HepG2 (cell line): ENCODE measurements at regions not wholly inside any gene's neighbourhood (a gene's known extent, or its start where the extent isn't known, plus 50 kb on each side); places are given as distances from the start of the nearest gene placed in this dataset.

Source experiments
- ATAC-seq: fragments of 200-7000 bp; cut with Tn5 transposase; 3 replicates; pipeline ENCODE4 v1.9.1; 2020; ENCODE audit warnings: mild to moderate bottlenecking, moderate library complexity
- BruUV-seq: library from RNA; stranded (reverse); fragments of 400-500 nt; replicated peaks from 2 replicates; lab custom pipeline; 2021; lab: Mats Ljungman, UMichigan
- CTCF ChIA-PET: fragments of 300-600 bp; formaldehyde crosslinking; extraction: SDS; loops from one replicate; lab custom pipeline; 2021; ENCODE audit warnings: low total read pairs, inconsistent platforms, low intra/inter-chr PET ratio; lab: Yijun Ruan, JAX
- POLR2A ChIA-PET: fragments of 350-600 bp; sonication (Branson Sonifier 250); formaldehyde crosslinking; loops from one replicate; lab custom pipeline; 2020; ENCODE audit warnings: antibody characterized with exemption, inconsistent platforms; lab: Yijun Ruan, JAX
- DNase-seq: peaks from one replicate; pipeline ENCODE4 v3.0.0-alpha.2; 2015; ENCODE audit warnings: low spot score
- FAIRE-seq: peaks from 3 replicates; lab custom pipeline; 2011; peaks lifted over from hg19 to GRCh38; lab: Jason Lieb, UNC
- H2AFZ ChIP-seq: one replicate; pipeline ENCODE4 v1.6.1; 2011; ENCODE audit warnings: low read length, inconsistent platforms
- H3K27ac ChIP-seq: fragments of 300-600 bp; 3 replicates; pipeline ENCODE4 v1.8.0; 2011; ENCODE audit warnings: mixed run types, mild to moderate bottlenecking, mixed read lengths, low read length, inconsistent platforms; ENCODE audit not compliant: insufficient read depth; ENCODE audit errors: extremely low read length
- H3K27me3 ChIP-seq, 2 experiments: fragments of 200-600 bp in 1 of 2; 2 replicates in 1 of 2; 3 replicates in 1 of 2; pipeline versions ENCODE4 v1.6.0 to v1.8.0; 2011; ENCODE audit warnings: low read length in 2 of 2, mild to moderate bottlenecking in 2 of 2, moderate library complexity in 2 of 2, inconsistent platforms in 1 of 2; ENCODE audit not compliant: insufficient read depth in 2 of 2, control insufficient read depth in 1 of 2
- H3K36me3 ChIP-seq, 2 experiments: fragments of 200-600 bp in 1 of 2; replicated peaks in 1 of 2; 2 replicates in 1 of 2; 3 replicates in 1 of 2; pipeline versions ENCODE4 v1.5.1 to v1.8.0; 2011; ENCODE audit warnings: low read length in 2 of 2, inconsistent platforms in 1 of 2; ENCODE audit not compliant: insufficient read depth in 2 of 2, control insufficient read depth in 1 of 2
- H3K4me1 ChIP-seq: 2 replicates; pipeline ENCODE4 v1.5.1; 2012; ENCODE audit warnings: low read length, inconsistent platforms; ENCODE audit not compliant: insufficient read depth
- H3K4me2 ChIP-seq: 2 replicates; pipeline ENCODE4 v1.6.0; 2011; ENCODE audit warnings: low read depth, low read length, inconsistent platforms
- H3K4me3 ChIP-seq, 3 experiments: fragments of 200-600 bp in 1 of 3; sonication (generic), shearing (Covaris generic) in 1 of 3; replicated peaks in 1 of 3; 2 replicates each; pipeline ENCODE4 v1.5.1; 2011 to 2016; ENCODE audit warnings: low read length in 3 of 3, inconsistent platforms in 2 of 3, low read depth in 2 of 3, mild to moderate bottlenecking in 2 of 3, control low read depth in 1 of 3, mixed read lengths in 1 of 3; ENCODE audit not compliant: insufficient read depth in 1 of 3
- H3K79me2 ChIP-seq: one replicate; pipeline ENCODE4 v1.6.1; 2011; ENCODE audit warnings: low read length, inconsistent platforms; ENCODE audit not compliant: insufficient read depth
- H3K9ac ChIP-seq: 2 replicates; pipeline ENCODE4 v1.6.0; 2011; ENCODE audit warnings: mild to moderate bottlenecking, low read depth, low read length, inconsistent platforms; ENCODE audit not compliant: insufficient read depth
- H3K9me3 ChIP-seq: 2 replicates; pipeline ENCODE4 v1.5.1; 2012; ENCODE audit warnings: mild to moderate bottlenecking, low read length
- H4K20me1 ChIP-seq: 2 replicates; pipeline ENCODE4 v1.6.0; 2011; ENCODE audit warnings: inconsistent platforms, mild to moderate bottlenecking, low read length, moderate library complexity; ENCODE audit not compliant: insufficient read depth
- CBFB ChIP-seq: sonication (generic); formaldehyde crosslinking; IDR thresholded peaks from 2 replicates; pipeline ENCODE4 v1.4.0; 2020; ENCODE audit warnings: missing genetic modification reagents
- DBP ChIP-seq: sonication (generic); formaldehyde crosslinking; IDR thresholded peaks from 2 replicates; pipeline ENCODE4 v1.4.0; 2020; ENCODE audit warnings: missing genetic modification reagents; ENCODE audit errors: not compliant biosample characterization
- HINFP ChIP-seq: sonication (generic); formaldehyde crosslinking; IDR thresholded peaks from 2 replicates; pipeline ENCODE4 v1.4.0; 2020; ENCODE audit warnings: low read depth, mild to moderate bottlenecking, missing genetic modification reagents
- MATR3 ChIP-seq: sonication (generic); formaldehyde crosslinking; IDR thresholded peaks from 2 replicates; pipeline ENCODE4 v1.4.0; 2020; ENCODE audit warnings: missing genetic modification reagents
- SALL2 ChIP-seq: sonication (generic); formaldehyde crosslinking; IDR thresholded peaks from 2 replicates; pipeline ENCODE4 v1.8.1; 2023; ENCODE audit warnings: mild to moderate bottlenecking, missing genetic modification reagents, inconsistent platforms
- SOX6 ChIP-seq, 2 experiments: fragments of 450-650 bp in 1 of 2; sonication (generic) in 1 of 2; formaldehyde crosslinking in 1 of 2; IDR thresholded peaks; 2 replicates each; pipeline versions ENCODE4 v1.4.0 to v1.6.1; 2017 to 2020; ENCODE audit warnings: antibody characterized with exemption in 1 of 2, mild to moderate bottlenecking in 1 of 2, missing genetic modification reagents in 1 of 2
- ZNF547 ChIP-seq: sonication (generic); formaldehyde crosslinking; IDR thresholded peaks from 2 replicates; pipeline ENCODE4 v1.5.1; 2020; ENCODE audit warnings: mild to moderate bottlenecking, missing genetic modification reagents
- ZNF597 ChIP-seq: sonication (generic); formaldehyde crosslinking; IDR thresholded peaks from 2 replicates; pipeline ENCODE4 v1.5.0; 2020; ENCODE audit warnings: missing genetic modification reagents
- WGBS: methylation state at CpG from one replicate; pipeline ENCODE4 v1.1.6; 2017; ENCODE audit warnings: low lambda C conversion rate; 5-methylcytosine and 5-hydroxymethylcytosine counted together
- in situ Hi-C: cut with HindIII; loops from 2 replicates; pipeline ENCODE4 v1.10.0; 2017; ENCODE audit warnings: low pct_unique_long_range_greater_than_20kb; ENCODE audit not compliant: extremely low pct_ligation_motif_present
- intact Hi-C: fragments of 100-400 bp; cut with micrococcal nuclease; formaldehyde crosslinking; loops from one replicate; pipeline ENCODE4 v1.10.0; 2022; ENCODE audit not compliant: unreplicated experiment

GRCh38 chr11:98965358-98965757, 55.4 kb upstream of the CNTN5 start:
- TF ChIP-seq HINFP (CRISPR knock-in tag) (no peak), MATR3 (CRISPR knock-in tag) (no peak), DBP (CRISPR knock-in tag) (no peak), SOX6 (IDR thresholded peaks at IDR 0.05) (no peak), SOX6 (CRISPR knock-in tag; IDR thresholded peaks at IDR 0.05) (no peak), ZNF597 (CRISPR knock-in tag) (no peak), SALL2 (CRISPR knock-in tag) (no peak), CBFB (CRISPR knock-in tag) (no peak), ZNF547 (CRISPR knock-in tag) (no peak)
- no peaks in the 10 kb centered on the region for H3K27me3 ChIP-seq
- ATAC-seq = no peak
- no peak for DNase-seq
- no peaks in the 10 kb centered on the region for H4K20me1 ChIP-seq
- intact Hi-C loops = no loop called here
- in situ Hi-C loops = no loop called here
- BruUV-seq = no TSS peak
- 0% methylated on average over 1 of the region's 1 CpG for WGBS
- no peak overlapping the region for H2AFZ ChIP-seq
- no peaks in the 10 kb centered on the region for H3K36me3 ChIP-seq
- POLR2A ChIA-PET = no interaction called here
- no peak overlapping the region for H3K4me2 ChIP-seq
- no peak for FAIRE-seq
- no peak overlapping the region for H3K4me3 ChIP-seq
- no peak overlapping the region for H3K27ac ChIP-seq
- H3K4me1 ChIP-seq = no peaks in the 10 kb centered on the region
- no peaks in the 10 kb centered on the region for H3K79me2 ChIP-seq
- no peak overlapping the region for H3K9ac ChIP-seq
- CTCF ChIA-PET = no interaction called here
- peaks cover 5% of the 10 kb centered on the region for H3K9me3 ChIP-seq
